Thymus (tissue), 11 donors: ENCODE measurements at regions not wholly inside any gene's neighbourhood (a gene's known extent, or its start where the extent isn't known, plus 50 kb on each side); places are given as distances from the start of the nearest gene placed in this dataset.

ENCODE experiments used
- DNase-seq, 9 donors: peaks; one replicate each; pipeline ENCODE4 v3.0.0-alpha.2; 2013; ENCODE audit warnings: low spot score in 9 of 9, low read depth in 6 of 9, missing footprints in 1 of 9
- H3K27ac ChIP-seq, 2 donors: one replicate each; pipeline ENCODE4 v1.5.1; 2013; ENCODE audit warnings: control low read depth in 1 of 2, low read depth in 1 of 2, low read length in 1 of 2, mild to moderate bottlenecking in 1 of 2, moderate library complexity in 1 of 2
- H3K27me3 ChIP-seq, 2 donors: one replicate each; pipeline ENCODE4 v1.5.1; 2013; ENCODE audit warnings: low read length in 1 of 2; ENCODE audit not compliant: control insufficient read depth in 2 of 2, insufficient read depth in 1 of 2
- H3K36me3 ChIP-seq, 2 donors: one replicate each; pipeline ENCODE4 v1.5.1; 2013; ENCODE audit warnings: low read length in 1 of 2, mild to moderate bottlenecking in 1 of 2, moderate library complexity in 1 of 2; ENCODE audit not compliant: control insufficient read depth in 2 of 2, insufficient read depth in 2 of 2
- H3K4me1 ChIP-seq, 2 donors: one replicate each; pipeline ENCODE4 v1.5.1; 2013; ENCODE audit warnings: low read length in 2 of 2; ENCODE audit not compliant: control insufficient read depth in 2 of 2, insufficient read depth in 2 of 2
- H3K4me3 ChIP-seq, 2 donors: one replicate each; pipeline ENCODE4 v1.5.1; 2013; ENCODE audit warnings: low read length in 2 of 2, control low read depth in 1 of 2, mild to moderate bottlenecking in 1 of 2
- H3K9me3 ChIP-seq, 2 donors: one replicate each; pipeline ENCODE4 v1.5.1; 2013; ENCODE audit warnings: low read length in 1 of 2, mild to moderate bottlenecking in 1 of 2; ENCODE audit not compliant: control insufficient read depth in 2 of 2, insufficient read depth in 1 of 2
- WGBS: extraction: QIAGEN DNeasy Blood & Tissue Kit; methylation state at CpG from one replicate; pipeline ENCODE4 v1.1.7; 2013; 5-methylcytosine and 5-hydroxymethylcytosine counted together
- donor health status: healthy.

- 71% methylated on average over 2 of the region's 2 CpGs for WGBS
- no peaks in the 10 kb centered on the region for H3K4me1 ChIP-seq
- H3K9me3 ChIP-seq: no peaks in the 10 kb centered on the region
- no peak overlapping the region for H3K4me3 ChIP-seq
- no peaks in the 10 kb centered on the region for H3K36me3 ChIP-seq
- H3K27ac ChIP-seq: no peak overlapping the region
- no peaks in the 10 kb centered on the region for H3K27me3 ChIP-seq
- DNase-seq: no peak
These were observed 279.7 kb upstream of the FSTL5 start for GRCh38 chr4:162443510-162443909.

- Histone ChIP-seq H3K4me3 (no peak overlapping the region), H3K9me3 (no peaks in the 10 kb centered on the region), H3K4me1 (no peaks in the 10 kb centered on the region), H3K27me3 (no peaks in the 10 kb centered on the region), H3K27ac (no peak overlapping the region), H3K36me3 (no peaks in the 10 kb centered on the region)
- DNase-seq: no peak
- 87% methylated on average over 2 of the region's 2 CpGs for WGBS
These were observed 278.3 kb upstream of the FSTL5 start for GRCh38 chr4:162442128-162442527.

- no peaks in the 10 kb centered on the region for H3K4me1 ChIP-seq
- WGBS: 92% methylated on average over 4 of the region's 4 CpGs
- no peaks in the 10 kb centered on the region for H3K9me3 ChIP-seq
- no peaks in the 10 kb centered on the region for H3K36me3 ChIP-seq
- no peak for DNase-seq
- no peak overlapping the region for H3K27ac ChIP-seq
- no peak overlapping the region for H3K4me3 ChIP-seq
- no peaks in the 10 kb centered on the region for H3K27me3 ChIP-seq
These were observed 258.5 kb upstream of the FSTL5 start for GRCh38 chr4:162422312-162422711.

DNA sequence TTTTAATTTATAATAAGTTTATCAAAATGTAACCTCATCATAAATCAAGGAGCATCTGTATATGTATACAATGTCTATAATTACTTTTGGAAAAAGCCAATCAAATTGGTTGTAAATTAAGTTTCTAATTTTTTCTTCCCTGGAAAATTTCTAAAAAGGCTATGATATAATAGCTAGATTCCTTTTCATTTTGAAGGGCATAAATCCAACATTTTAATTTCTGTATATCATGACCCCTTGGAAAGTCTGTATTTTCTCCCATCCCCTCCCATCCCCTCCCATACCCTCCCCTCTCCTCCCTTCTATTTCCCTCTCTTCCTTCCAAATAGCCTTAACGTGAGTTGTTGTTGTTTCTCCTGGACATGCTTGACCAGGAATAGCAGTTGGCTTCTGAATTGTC is 247.1 kb upstream of the FSTL5 start:
- WGBS: 0% methylated on average over 1 of the region's 1 CpG
- Histone ChIP-seq H3K4me1 (no peaks in the 10 kb centered on the region), H3K27ac (no peak overlapping the region), H3K27me3 (no peaks in the 10 kb centered on the region), H3K4me3 (no peak overlapping the region), H3K36me3 (no peaks in the 10 kb centered on the region), H3K9me3 (peaks cover 0 to 3% of the 10 kb centered on the region in 2 donors)
- DNase-seq: no peak

DNA sequence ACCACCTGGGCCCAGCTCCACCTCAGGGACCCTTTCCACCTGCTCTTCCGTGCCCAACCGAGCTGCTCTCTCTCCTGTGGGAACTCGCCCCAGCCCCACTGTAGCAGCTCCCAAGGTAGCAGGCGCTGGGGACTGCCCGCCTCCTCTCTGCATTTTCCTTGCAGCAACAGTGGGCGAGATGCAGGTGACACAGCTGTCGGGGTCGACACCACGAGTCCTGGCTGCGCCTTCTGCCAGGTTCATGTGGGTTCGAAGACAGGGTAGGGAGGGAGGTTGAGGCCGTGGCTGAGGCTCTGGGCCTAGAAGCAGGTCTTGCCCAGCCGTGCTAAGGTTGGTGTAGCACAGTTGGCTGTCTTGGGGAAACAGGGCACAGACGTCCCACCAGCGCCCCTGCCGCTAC is 245.2 kb upstream of the FSTL5 start:
- DNase-seq: no peak
- WGBS: 91% methylated on average over 16 of the region's 16 CpGs
- no peak overlapping the region for H3K27ac ChIP-seq

DNA sequence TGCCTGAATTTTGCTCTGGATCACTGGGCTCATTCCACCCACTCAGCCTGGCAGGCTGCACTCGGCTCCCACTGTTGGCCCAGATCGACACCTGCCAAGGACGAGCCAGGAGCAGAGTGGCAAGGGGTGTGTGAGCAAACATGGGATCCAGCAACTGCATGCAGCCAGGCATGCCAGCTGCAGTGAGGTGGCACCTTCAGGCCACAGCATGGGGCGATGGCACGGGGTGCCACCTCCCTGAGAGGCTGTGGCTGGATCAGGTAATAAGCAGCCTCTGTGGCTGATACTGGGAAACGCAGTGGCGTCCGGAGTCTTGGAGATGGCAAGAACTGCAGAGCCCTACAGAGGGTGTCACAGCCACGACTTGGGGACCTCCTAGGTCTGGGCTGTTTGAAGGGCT is 244.5 kb upstream of the FSTL5 start:
- Histone ChIP-seq H3K4me3 (no peak overlapping the region), H3K27ac (no peak overlapping the region), H3K9me3 (peaks cover 0 to 3% of the 10 kb centered on the region in 2 donors), H3K4me1 (no peaks in the 10 kb centered on the region), H3K27me3 (no peaks in the 10 kb centered on the region), H3K36me3 (no peaks in the 10 kb centered on the region)
- 93% methylated on average over 9 of the region's 9 CpGs for WGBS
- DNase-seq: no peak

More for the DNA sequence above, 245.2 kb upstream of the FSTL5 start:
- Histone ChIP-seq H3K9me3 (peaks cover 0 to 3% of the 10 kb centered on the region in 2 donors), H3K36me3 (no peaks in the 10 kb centered on the region), H3K4me1 (no peaks in the 10 kb centered on the region), H3K4me3 (no peak overlapping the region), H3K27me3 (no peaks in the 10 kb centered on the region)

- Histone ChIP-seq H3K4me1 (no peaks in the 10 kb centered on the region), H3K4me3 (no peak overlapping the region), H3K27ac (no peak overlapping the region), H3K9me3 (peaks cover 0 to 3% of the 10 kb centered on the region in 2 donors), H3K36me3 (no peaks in the 10 kb centered on the region), H3K27me3 (no peaks in the 10 kb centered on the region)
- 87% methylated on average over 7 of the region's 7 CpGs for WGBS
- DNase-seq: no peak
These were observed 243.0 kb upstream of the FSTL5 start for GRCh38 chr4:162406637-162407365.

GRCh38 chr4:162403932-162404331 is 240.1 kb upstream of the FSTL5 start:
- DNase-seq: no peak
- no peaks in the 10 kb centered on the region for H3K27me3 ChIP-seq
- no peaks in the 10 kb centered on the region for H3K36me3 ChIP-seq
- H3K4me1 ChIP-seq: no peaks in the 10 kb centered on the region
- H3K27ac ChIP-seq: no peak overlapping the region
- no peak overlapping the region for H3K4me3 ChIP-seq
- 81% methylated on average over 1 of the region's 1 CpG for WGBS
- H3K9me3 ChIP-seq: no peaks in the 10 kb centered on the region

GRCh38 chr4:162403419-162403818 is 239.6 kb upstream of the FSTL5 start:
- no peak overlapping the region for H3K27ac ChIP-seq
- H3K4me3 ChIP-seq: no peak overlapping the region
- H3K27me3 ChIP-seq: no peaks in the 10 kb centered on the region
- H3K36me3 ChIP-seq: no peaks in the 10 kb centered on the region
- WGBS: 90% methylated on average over 2 of the region's 2 CpGs
- DNase-seq: no peak
- H3K4me1 ChIP-seq: no peaks in the 10 kb centered on the region
- no peaks in the 10 kb centered on the region for H3K9me3 ChIP-seq
